GM12878 (cell line): ENCODE measurements at regions not wholly inside any gene's neighbourhood (a gene's known extent, or its start where the extent isn't known, plus 50 kb on each side); places are given as distances from the start of the nearest gene placed in this dataset.

Experiments
- ATAC-seq: fragments of 200-7000 bp; cut with Tn5 transposase; 3 replicates; pipeline ENCODE4 v1.9.1; 2020; ENCODE audit warnings: mild to moderate bottlenecking, moderate library complexity
- BruUV-seq: library from RNA; stranded (reverse); fragments of 400-500 nt; replicated peaks from 2 replicates; lab custom pipeline; 2021; lab: Mats Ljungman, UMichigan
- CTCF ChIA-PET: fragments of 300-600 bp; sonication (Branson Sonifier 250); formaldehyde crosslinking; extraction: SDS; loops from one replicate; lab custom pipeline; 2021; ENCODE audit warnings: inconsistent platforms; lab: Yijun Ruan, JAX
- POLR2A ChIA-PET: fragments of 350-600 bp; formaldehyde crosslinking; extraction: SDS; loops from one replicate; lab custom pipeline; 2021; ENCODE audit warnings: inconsistent platforms; lab: Charles Lee
- RAD21 ChIA-PET: fragments of 300-600 bp; sonication (Branson Sonifier 250); formaldehyde crosslinking; loops from one replicate; lab custom pipeline; 2023; ENCODE audit warnings: antibody characterized with exemption; ENCODE audit not compliant: unreplicated experiment; lab: Charles Lee
- SMC1A ChIA-PET: fragments of 300-600 bp; sonication (Branson Sonifier 250); formaldehyde crosslinking; loops from one replicate; lab custom pipeline; 2023; ENCODE audit not compliant: unreplicated experiment, uncharacterized antibody; lab: Charles Lee
- DNase-seq: peaks from one replicate; pipeline ENCODE4 v3.0.0-alpha.2; 2011; ENCODE audit warnings: low read depth, low spot score
- FAIRE-seq: peaks from 3 replicates; lab custom pipeline; 2011; peaks lifted over from hg19 to GRCh38; lab: Jason Lieb, UNC
- H2AFZ ChIP-seq: 2 replicates; pipeline ENCODE4 v1.6.0; 2011; ENCODE audit warnings: low read depth, low read length, control low read depth; ENCODE audit not compliant: control insufficient read depth
- H3K27ac ChIP-seq: 2 replicates; pipeline ENCODE4 v1.5.1; 2011; ENCODE audit warnings: control low read depth; ENCODE audit not compliant: control insufficient read depth, insufficient read depth
- H3K27me3 ChIP-seq, 2 experiments: replicated peaks in 1 of 2; 2 replicates each; pipeline versions ENCODE4 v1.6.0 to v1.6.1; 2011; ENCODE audit warnings: low read length in 1 of 2; ENCODE audit not compliant: control insufficient read depth in 2 of 2, insufficient read depth in 2 of 2
- H3K36me3 ChIP-seq, 2 experiments: 2 replicates each; pipeline ENCODE4 v1.5.1; 2011; ENCODE audit warnings: low read length in 1 of 2; ENCODE audit not compliant: control insufficient read depth in 2 of 2, insufficient read depth in 2 of 2
- H3K4me1 ChIP-seq: 2 replicates; pipeline ENCODE4 v1.6.1; 2011; ENCODE audit warnings: mild to moderate bottlenecking, low read length, moderate library complexity, mixed read lengths; ENCODE audit not compliant: control insufficient read depth, insufficient read depth
- H3K4me2 ChIP-seq: 2 replicates; pipeline ENCODE4 v1.6.0; 2011; ENCODE audit warnings: control low read depth; ENCODE audit not compliant: control insufficient read depth, insufficient read depth
- H3K4me3 ChIP-seq: fragments of 200-600 bp; sonication (generic); 2 replicates; pipeline ENCODE4 v1.5.1; 2016
- H3K79me2 ChIP-seq: 2 replicates; pipeline ENCODE4 v1.6.0; 2011; ENCODE audit warnings: low read length; ENCODE audit not compliant: control insufficient read depth, insufficient read depth
- H3K9ac ChIP-seq: 2 replicates; pipeline ENCODE4 v1.8.0; 2011; ENCODE audit warnings: low read length, control low read depth, mixed read lengths; ENCODE audit not compliant: control insufficient read depth, insufficient read depth
- H3K9me3 ChIP-seq: replicated peaks from 3 replicates; pipeline ENCODE4 v1.5.1; 2011; ENCODE audit warnings: mild to moderate bottlenecking, low read length; ENCODE audit not compliant: control insufficient read depth, insufficient read depth
- H4K20me1 ChIP-seq: 2 replicates; pipeline ENCODE4 v1.6.0; 2011; ENCODE audit not compliant: control insufficient read depth, insufficient read depth
- CHD2 ChIP-seq: IDR thresholded peaks from 2 replicates; pipeline ENCODE4 v1.6.1; 2011; ENCODE audit warnings: low read depth, low read length, improper control_type of control experiment, borderline replicate concordance
- CREB1 ChIP-seq: IDR thresholded peaks from 2 replicates; pipeline ENCODE4 v1.6.1; 2012; ENCODE audit warnings: low read depth, mild to moderate bottlenecking, inconsistent platforms
- EED ChIP-seq: sonication (generic); IDR thresholded peaks from 2 replicates; pipeline ENCODE4 v1.6.1; 2016; ENCODE audit warnings: antibody characterized with exemption, low read depth
- EP300 ChIP-seq, 2 experiments: fragments of 150-350 bp in 1 of 2; IDR thresholded peaks; 2 replicates each; pipeline ENCODE4 v1.6.1; 2011 to 2012; ENCODE audit warnings: low read depth in 2 of 2, low read length in 2 of 2, borderline replicate concordance in 1 of 2, improper control_type of control experiment in 1 of 2, inconsistent platforms in 1 of 2; ENCODE audit not compliant: control insufficient read depth in 1 of 2
- FOS ChIP-seq: IDR thresholded peaks from 3 replicates; pipeline ENCODE4 v1.6.1; 2011; ENCODE audit warnings: borderline replicate concordance; ENCODE audit not compliant: insufficient read length; ENCODE audit errors: extremely low read depth
- IRF4 ChIP-seq: IDR thresholded peaks from 2 replicates; pipeline ENCODE4 v1.6.1; 2011; ENCODE audit warnings: low read depth, low read length
- NR2C1 ChIP-seq: fragments of 450-650 bp; IDR thresholded peaks from 2 replicates; pipeline ENCODE4 v1.6.1; 2017; ENCODE audit warnings: antibody characterized with exemption, mild to moderate bottlenecking, moderate library complexity
- NR2C2 ChIP-seq: IDR thresholded peaks from 2 replicates; pipeline ENCODE4 v1.6.1; 2011; ENCODE audit warnings: borderline replicate concordance, low read depth; ENCODE audit not compliant: control insufficient read depth, insufficient read length
- POU2F2 ChIP-seq: IDR thresholded peaks from 3 replicates; pipeline ENCODE4 v1.6.1; 2011; ENCODE audit warnings: low read depth, mild to moderate bottlenecking, low read length, borderline replicate concordance
- SIX5 ChIP-seq: IDR thresholded peaks from 2 replicates; pipeline ENCODE4 v1.6.1; 2011; ENCODE audit warnings: mild to moderate bottlenecking, low read depth, low read length, moderate library complexity; ENCODE audit not compliant: severe bottlenecking
- STAT3 ChIP-seq: IDR thresholded peaks from 2 replicates; pipeline ENCODE4 v1.6.1; 2011; ENCODE audit warnings: low read depth, low read length, improper control_type of control experiment
- ZNF274 ChIP-seq: IDR thresholded peaks from one replicate; pipeline ENCODE4 v1.8.0; 2011; ENCODE audit not compliant: insufficient read length, insufficient read depth
- WGBS: methylation state at CpG from one replicate; pipeline ENCODE4 v1.1.6; 2016; ENCODE audit warnings: low lambda C conversion rate; ENCODE audit not compliant: insufficient replicate concordance, insufficient coverage; ENCODE audit errors: missing lambda C conversion rate; 5-methylcytosine and 5-hydroxymethylcytosine counted together
- in situ Hi-C: fragments of 300-500 bp; cut with MboI; formaldehyde crosslinking; loops from 9 replicates; pipeline ENCODE4 v1.14.3; 2018; ENCODE audit warnings: mixed read lengths
- intact Hi-C: fragments of 100-400 bp; cut with micrococcal nuclease; formaldehyde crosslinking; loops from one replicate; pipeline ENCODE4 v1.14.2; 2022; ENCODE audit not compliant: unreplicated experiment
- TF ChIP-seq, protein P1 (sequence below): IDR thresholded peaks from 2 replicates; pipeline ENCODE4 v1.6.1; 2012; ENCODE audit warnings: low read depth, low read length, improper control_type of control experiment

DNA sequence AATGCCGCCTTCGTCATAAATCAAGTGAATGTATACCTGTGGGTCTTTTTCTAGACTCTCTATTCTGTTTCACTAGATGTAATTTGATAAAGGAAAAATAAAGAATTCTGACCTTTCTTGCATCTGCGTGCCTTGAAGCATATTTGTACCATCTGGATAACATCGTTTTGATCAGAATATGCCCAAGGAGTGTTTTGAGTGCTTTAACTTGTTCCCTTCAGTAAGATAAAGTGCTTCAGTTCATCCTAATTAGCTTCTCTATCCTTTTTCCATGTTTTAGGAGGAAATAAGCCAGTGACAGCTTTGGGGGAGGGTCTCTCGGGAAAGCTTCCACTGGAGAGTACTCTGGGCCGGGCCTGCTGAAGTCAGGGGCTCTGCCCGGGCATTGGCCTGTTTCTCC, 113.5 kb upstream of the DAP start:
- no peaks in the 10 kb centered on the region for H3K4me1 ChIP-seq
- TF ChIP-seq CHD2: no peak
- 55% methylated on average over 7 of the region's 7 CpGs for WGBS
- POLR2A ChIA-PET: no interaction called here
- H4K20me1 ChIP-seq: no peaks in the 10 kb centered on the region
- no peak for DNase-seq
- no peak overlapping the region for H3K27ac ChIP-seq
- H3K4me3 ChIP-seq: no peak overlapping the region
- in situ Hi-C loops (no loop called here), intact Hi-C loops (no loop called here)
- no TSS peak for BruUV-seq
- H3K4me2 ChIP-seq: no peak overlapping the region
- H3K36me3 ChIP-seq: no peaks in the 10 kb centered on the region
- CTCF ChIA-PET: no interaction called here
- no peak for ATAC-seq
- SMC1A ChIA-PET: no interaction called here
- no peaks in the 10 kb centered on the region; a peak in 2 of 4 replicates for H3K27me3 ChIP-seq
- H3K9ac ChIP-seq: no peak overlapping the region
- RAD21 ChIA-PET: no interaction called here
- no peak overlapping the region for H2AFZ ChIP-seq
- no peaks in the 10 kb centered on the region for H3K9me3 ChIP-seq
- no peak for FAIRE-seq
- H3K79me2 ChIP-seq: no peaks in the 10 kb centered on the region

DNA sequence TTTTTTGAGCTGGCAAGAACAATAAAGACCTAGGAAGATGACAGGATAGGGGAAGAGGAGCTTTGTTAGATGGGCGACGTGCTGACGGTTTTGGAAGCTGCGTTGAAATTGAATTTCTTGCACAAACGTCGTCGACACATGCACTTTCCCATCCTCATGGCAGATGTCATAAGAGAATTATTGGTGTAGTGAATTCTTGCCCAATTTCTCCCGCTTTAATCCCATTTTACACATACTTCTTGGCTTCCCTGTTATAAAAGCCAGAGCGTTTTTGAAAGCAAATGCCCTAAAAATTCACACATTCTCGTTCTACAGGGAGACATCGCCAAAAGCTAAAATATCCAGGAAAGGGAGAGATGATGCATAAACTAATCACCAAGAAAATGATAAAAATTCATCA, 109.8 kb upstream of the DAP start:
- Histone ChIP-seq H2AFZ (no peak overlapping the region), H3K9me3 (no peaks in the 10 kb centered on the region), H3K27me3 (no peaks in the 10 kb centered on the region; a peak in 2 of 4 replicates), H3K4me3 (no peak overlapping the region), H3K79me2 (no peaks in the 10 kb centered on the region), H3K4me1 (no peaks in the 10 kb centered on the region), H3K36me3 (no peaks in the 10 kb centered on the region), H3K9ac (no peak overlapping the region), H4K20me1 (no peaks in the 10 kb centered on the region), H3K4me2 (no peak overlapping the region), H3K27ac (no peak overlapping the region)
- WGBS: 53% methylated on average over 11 of the region's 11 CpGs
- no peak for DNase-seq
- no TSS peak for BruUV-seq
- no peak for TF ChIP-seq NR2C1
- TF ChIP-seq STAT3: no peak
- TF ChIP-seq ZNF274: no peak
- TF ChIP-seq NR2C2: no peak
- TF ChIP-seq EED: no peak
- no peak for TF ChIP-seq CREB1
- TF ChIP-seq POU2F2: no peak
- no peak for TF ChIP-seq FOS
- TF ChIP-seq, protein P1, sequence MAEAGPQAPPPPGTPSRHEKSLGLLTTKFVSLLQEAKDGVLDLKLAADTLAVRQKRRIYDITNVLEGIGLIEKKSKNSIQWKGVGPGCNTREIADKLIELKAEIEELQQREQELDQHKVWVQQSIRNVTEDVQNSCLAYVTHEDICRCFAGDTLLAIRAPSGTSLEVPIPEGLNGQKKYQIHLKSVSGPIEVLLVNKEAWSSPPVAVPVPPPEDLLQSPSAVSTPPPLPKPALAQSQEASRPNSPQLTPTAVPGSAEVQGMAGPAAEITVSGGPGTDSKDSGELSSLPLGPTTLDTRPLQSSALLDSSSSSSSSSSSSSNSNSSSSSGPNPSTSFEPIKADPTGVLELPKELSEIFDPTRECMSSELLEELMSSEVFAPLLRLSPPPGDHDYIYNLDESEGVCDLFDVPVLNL: no peak
- no peak for TF ChIP-seq EP300 (IDR thresholded peaks at IDR 0.05; ENCODE audit: borderline replicate concordance in 1 of 2, control insufficient read depth in 1 of 2, low read depth in 2 of 2, low read length in 2 of 2)
- no peak for TF ChIP-seq SIX5
- TF ChIP-seq IRF4: no peak
- ChIA-PET POLR2A (no interaction called here), CTCF (no interaction called here), RAD21 (no interaction called here), SMC1A (interaction anchor here (0.7 kb wide), 1 partner anchor 312 kb away, joined by 3 read pairs; no protein-coding TSS in a partner anchor)
- FAIRE-seq: no peak
- in situ Hi-C loops (no loop called here), intact Hi-C loops (no loop called here)
- no peak for ATAC-seq
